NCI-H2081 treated with DMSO at 0.1 percent for 48 hours (cell line): ENCODE measurements at regions not wholly inside any gene's neighbourhood (a gene's known extent, or its start where the extent isn't known, plus 50 kb on each side); places are given as distances from the start of the nearest gene placed in this dataset.

Experiments
- DNase-seq: peaks from one replicate; lab custom pipeline; 2025; lab: John Stamatoyannopoulos, UW

DNA sequence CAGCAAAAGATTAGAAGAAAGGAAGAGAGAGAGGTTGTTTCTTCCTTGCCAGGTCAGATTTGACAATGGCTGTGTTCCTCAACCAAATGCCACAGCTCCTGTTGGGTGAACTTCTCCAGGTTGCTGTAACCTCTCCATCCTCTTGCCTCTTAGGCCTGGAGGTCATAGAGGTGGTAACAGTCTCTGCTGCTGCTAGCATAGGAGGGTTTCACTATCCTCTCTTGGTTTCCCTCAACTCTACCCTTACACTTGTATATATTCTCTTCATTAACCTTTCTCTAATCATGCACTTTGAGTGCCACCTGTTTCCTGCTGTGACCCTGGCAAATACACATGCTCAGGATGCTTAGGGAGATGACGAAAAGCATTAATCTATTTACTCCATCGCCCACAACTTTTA is 67.7 kb upstream of the HIF1A start:
- no peak for DNase-seq

DNA sequence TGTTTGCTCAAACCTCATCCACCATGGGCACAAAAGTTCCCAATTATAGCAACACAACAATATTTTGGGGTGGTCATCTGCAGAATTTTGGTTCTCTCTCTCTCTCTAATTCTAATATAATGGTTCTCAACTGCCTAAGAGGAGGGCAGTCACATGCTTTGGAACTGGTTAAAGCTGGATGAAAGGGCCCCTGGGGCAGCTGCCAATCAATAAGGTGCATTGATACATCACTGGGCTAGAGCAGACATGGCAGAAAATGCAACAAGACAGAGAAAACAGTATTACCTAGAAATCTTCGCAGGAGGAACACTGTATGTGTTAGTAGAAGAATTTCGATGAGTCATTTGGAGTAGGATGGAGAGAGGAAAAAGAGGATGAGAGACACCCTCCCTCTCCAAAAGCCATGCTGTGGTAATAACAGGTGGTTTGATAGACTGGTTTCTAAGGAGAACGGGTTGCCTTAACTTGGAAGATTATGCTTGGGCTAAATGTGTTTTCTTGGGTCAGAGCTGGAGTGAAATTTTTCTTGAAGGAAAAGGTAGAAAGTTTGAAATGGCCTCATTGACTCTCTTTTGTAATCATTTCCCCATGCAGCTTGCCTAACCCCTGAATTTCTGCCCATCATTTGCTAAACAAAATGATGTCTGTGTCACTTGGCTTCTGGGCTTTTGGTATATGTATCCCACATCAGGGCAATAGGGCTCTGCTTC is 67.1 kb upstream of the HIF1A start:
- no peak for DNase-seq

DNA sequence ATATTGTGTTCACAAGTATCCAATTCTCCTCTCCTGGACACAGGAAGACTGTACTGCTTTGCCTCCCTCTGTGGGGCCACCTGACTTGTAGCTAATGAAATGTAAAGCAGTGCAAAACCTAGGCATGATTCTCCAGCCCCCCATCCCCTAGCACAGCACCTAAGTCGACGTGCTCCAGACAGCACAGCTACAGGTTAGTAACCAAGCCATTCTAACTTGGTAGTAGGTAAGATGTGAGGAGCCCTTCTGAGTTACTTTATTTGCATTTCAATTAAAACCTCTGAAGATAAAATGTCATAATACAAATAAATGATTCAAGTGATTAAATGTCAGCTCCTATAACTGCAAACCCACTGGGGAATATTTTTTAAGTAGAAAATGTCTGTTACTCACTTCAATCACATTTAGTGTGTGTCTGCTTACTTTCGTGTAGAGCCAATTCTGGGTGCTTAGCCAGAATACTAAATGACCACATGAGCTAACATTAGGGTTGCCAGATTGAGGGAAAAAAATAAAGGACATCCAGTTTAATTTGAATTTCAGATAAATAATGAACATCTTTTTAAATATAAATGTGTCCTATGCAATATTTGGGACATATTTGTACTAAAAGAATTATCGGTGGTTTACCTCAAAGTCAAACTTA is 64.8 kb upstream of the HIF1A start:
- no peak for DNase-seq

DNA sequence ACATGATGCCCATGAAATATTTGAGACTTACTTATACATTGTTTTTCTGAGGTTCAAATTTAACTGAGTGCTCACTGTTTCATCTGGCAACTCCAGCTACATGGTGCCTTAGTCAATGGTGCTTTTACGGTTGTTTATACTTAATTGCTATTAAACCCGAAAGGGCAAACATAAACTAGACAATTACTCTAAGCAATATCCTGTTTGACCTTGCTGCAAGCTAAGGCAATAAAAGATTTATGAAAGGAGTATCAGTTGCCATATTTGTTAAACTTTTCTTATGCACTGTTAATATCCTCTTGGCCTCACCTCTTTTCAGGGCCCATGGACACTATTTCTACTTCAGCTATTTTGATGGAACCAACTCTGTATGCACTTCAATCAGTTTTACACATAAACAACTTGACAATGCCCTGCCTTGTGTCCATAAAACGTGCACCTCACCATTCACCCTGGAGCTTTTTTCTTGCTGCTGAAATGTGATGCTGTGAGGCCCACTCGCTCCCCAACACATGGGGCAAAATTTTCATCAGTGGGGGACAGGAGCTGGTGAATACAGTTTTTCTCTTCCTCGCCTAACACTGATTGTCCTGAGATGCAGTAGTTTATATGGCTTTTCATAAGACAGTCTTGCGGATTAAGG is 64.1 kb upstream of the HIF1A start:
- no peak for DNase-seq

DNA sequence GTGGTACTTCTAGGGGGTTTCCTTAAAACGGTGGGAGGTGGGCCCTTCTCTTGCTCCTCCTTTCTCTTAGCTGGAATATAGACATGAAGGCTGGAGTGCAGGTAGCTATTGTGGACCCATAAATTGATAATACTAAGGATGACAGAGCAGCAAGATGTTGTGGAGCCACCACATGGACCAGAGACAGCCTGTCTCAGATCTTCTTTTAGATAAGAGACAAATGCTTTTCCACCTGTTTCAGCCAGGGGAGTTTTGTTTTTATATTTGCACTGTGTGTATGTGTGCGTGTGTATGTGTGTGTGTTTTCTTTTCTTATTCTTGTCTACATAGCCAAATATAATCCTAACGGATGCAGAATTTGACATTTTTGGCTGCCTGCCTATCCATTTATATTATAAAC is 62.9 kb upstream of the HIF1A start:
- DNase-seq, result no peak

DNA sequence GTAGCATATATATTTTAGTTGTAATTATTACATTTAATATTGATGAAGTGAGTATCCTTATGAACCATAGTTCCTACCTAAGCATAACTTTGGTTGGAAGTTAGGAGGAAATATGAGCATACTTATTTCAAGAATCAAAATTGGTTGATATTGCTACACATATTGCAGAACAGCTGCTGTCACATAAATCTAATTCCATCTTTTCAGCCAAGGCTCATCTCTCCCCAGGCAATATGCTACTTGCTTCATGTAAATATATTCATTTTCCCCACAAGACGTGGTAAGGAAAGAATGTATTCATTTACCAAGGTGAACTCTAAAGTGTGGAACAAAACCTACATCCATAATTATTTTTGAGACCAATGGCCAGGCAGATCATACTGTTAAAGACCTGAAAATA is 62.5 kb upstream of the HIF1A start:
- no peak for DNase-seq

DNA sequence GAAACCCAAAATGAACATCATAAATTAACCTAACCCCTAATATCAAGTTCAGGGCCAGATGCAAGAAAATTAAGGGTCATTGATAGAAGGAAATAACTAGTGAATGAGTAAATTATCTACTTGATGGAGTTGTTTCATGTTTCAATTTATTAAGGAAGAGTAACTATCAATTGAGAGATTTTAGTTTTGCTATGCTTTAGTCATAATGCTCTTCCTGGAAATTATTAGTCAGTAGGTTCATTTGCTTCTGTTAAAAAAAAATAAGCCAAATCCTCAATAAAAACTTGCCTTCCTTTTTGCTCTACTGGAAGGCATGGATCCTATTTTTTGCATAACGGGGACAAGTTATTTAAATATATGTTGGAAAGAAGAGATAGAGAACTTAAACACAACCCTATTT is 59.0 kb upstream of the HIF1A start:
- DNase-seq, result no peak

DNA sequence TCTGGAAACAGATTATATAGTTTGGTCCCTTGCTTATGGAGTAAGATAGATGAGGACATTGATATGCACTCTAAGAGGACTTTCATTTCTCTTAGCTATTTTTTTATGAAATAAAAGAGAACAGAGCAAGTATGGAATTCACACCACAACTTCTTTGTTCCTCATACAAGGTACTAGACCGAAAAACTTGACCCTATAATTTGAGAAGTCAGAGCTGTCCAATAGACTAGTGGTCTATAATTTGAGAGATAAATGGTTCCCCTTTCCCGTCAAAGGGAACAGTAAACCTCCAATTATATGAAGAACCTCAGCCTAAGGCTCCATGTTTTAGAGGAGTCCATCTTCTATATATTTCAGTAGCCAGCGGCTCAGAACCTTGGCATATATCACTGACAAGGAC is 58.5 kb upstream of the HIF1A start:
- DNase-seq, result no peak

DNA sequence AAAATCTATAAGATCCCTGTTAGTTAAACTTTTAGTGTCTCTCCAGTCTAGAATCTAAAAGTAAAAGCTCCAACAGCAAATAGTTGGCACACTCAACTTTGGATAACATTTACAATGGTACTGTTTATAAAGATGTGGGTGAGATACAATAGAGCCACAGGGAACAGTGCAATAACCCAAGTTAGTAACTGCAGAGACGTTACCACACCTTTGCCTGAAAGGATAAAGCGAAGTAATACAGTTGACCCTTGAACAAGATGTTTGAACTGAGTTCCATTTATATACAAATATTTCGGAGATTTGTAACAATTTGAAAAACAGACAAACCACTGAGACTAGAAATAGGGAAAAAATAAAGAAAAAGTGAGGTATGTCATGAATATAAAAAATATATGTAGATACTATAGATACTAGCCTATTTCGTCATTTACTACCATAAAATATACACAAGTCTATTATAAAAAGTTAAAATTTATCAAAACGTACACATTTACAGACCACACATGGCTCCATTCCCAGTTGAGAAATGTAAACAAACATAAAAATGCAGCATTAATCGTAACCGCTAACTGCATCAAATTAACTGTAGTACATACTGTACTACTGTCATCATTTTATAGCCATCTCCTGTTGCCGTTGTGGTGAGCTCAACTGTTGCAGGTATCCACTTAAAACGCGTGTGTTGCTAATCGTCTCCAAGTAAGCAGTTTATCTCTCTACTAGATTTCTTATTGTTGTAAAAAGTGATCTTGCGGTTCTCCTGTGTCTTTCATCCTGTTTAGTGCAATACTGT is 56.5 kb upstream of the HIF1A start:
- DNase-seq, result no peak

DNA sequence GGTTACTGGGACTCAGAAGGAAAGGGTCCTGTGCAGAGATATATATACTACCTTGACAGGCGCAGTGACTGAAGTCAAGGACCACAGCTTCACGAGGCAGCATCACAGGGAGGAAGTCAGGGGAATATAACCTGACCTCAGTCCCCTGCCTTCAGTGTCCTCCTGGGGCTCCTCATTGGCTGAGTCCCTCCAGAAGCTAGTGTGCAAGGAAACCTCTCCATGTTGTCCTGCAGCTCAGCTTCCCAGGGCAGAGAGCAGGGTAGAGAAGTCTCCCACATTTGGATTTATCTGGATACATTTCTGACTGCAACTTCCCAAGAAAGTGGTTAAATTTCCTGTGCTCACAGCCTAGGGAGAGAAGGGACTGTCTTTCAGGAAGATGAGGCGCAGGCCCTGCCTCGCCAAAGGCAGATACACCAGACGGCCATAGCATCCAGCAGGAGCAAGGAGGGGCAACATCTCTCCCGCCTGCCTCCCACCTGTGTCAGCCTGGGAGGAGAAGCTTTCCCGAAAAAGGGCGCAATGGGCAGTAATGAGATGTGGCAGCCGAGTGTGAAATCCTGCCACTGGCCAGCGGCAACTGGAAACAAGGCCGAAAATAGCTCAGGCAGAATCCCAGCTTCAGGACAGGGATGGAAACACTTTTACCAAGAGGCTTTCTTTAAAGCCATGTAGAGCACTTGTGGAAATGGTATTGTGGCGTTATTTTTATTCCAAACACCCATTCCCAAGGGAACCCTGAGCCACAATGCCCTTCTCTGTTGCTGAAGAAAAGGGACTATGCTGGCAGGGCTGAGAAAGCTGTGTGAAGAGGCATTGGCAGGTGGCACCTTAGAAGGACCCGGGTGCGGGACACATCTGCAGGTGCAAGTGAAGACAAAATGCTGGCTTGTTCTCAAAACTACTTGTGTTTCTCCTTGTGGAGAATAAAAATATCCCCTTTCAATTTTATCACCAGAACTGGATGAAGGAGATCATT is 54.9 kb upstream of the HIF1A start:
- no peak for DNase-seq

DNA sequence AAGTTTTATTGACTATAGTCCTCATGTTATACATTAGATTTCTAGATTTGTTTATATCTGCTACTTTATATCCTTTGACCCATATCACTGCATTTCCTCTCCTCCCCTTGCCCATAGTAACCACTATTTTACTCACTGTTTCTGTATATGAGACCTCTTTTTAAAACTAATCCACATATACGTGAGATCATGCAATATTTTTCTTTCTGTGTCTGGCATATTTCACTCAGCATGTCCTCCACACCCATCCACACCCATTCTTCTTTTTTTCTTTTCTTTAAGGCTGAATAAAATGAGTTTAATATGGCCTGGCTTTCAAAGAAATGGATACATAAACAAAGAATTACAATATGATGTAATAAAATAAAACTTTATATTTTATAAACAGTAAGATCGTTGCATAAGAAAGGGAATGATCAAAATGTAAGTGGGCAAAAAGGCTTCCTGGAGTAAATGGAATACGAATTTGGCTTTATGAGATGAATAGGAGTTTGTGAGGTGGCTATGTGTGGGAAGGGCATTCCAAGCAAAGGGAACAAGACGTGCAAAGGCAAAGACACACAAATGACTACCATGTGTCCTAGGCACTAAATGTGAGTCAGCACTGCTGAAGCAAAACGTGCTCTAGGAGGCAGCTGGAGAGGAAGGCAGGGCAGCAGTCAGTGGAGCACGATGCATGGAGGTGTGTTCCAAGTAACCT is 53.2 kb upstream of the HIF1A start:
- no peak for DNase-seq

DNA sequence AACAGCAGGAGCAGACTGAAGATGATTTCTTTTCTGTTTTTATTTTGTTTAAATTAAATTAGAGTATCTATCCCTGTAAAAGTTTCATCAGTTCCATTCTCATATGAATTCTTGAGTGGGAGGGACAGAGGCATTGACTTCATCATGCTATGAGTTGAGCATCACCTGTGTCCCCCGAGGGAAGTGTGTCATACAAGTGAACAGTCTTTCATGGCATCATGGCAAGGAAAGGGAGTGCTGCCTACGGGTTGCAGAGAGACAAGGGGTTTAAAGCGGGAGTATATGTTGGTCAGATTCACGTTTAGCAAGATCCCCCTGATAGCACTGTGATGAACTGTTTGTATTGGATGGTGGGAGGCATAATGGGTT is 52.7 kb upstream of the HIF1A start:
- DNase-seq, result no peak

DNA sequence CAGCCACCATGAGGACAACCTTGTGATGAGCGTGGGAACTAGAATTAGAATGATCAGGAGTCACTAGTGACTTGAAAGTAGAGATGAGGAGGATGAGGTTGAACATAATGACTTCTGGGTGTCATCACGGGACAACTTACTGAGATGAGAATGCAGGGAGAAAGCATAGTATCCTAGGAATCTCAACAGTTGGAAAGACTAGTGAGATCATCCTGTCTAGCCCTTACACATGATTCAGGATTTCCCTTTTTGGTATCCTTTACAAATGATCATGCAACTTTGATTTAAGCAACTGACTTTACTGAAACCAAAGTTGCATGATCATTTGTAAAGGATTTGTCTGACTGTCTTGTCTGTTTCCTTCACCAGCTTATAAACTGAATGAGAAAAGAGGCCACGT is 51.8 kb upstream of the HIF1A start:
- no peak for DNase-seq

DNA sequence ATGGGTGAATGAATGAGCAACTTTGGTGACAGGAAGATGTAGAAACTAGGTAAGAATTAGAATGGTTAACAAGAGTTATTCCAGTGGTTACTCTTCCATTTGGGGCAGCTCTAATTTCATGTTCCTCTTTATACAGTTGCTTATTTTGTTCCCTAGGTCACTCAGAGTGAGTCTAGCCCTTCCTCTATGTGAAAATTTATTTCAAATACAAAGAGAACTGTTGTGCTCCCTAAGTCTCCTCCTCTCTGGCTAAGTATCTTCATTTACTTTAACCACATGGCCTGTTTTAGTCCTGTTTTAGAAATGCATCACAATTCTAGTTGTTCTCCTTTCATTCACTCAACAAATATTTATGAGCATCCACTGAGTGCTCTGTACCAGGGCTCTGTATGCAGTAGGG is 51.1 kb upstream of the HIF1A start:
- DNase-seq, result no peak

DNA sequence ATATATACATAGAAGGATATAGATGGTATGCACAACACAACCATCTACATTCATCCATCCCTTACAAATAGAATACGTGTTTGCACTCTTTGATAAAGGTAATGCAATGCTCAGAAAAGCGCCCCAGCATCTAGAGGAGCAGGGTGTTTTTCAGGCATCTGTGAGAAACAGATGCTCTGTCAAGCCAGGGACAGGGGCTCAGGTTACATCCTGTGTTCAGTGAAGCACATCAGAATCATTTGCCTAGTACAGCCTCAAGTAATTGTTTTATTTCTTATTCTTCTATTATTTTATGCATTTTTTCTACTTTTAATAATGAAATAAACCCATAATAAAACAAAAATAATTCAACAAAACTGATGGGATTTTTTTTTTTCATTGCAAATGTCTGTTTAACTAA is 50.5 kb upstream of the HIF1A start:
- DNase-seq, result no peak

DNA sequence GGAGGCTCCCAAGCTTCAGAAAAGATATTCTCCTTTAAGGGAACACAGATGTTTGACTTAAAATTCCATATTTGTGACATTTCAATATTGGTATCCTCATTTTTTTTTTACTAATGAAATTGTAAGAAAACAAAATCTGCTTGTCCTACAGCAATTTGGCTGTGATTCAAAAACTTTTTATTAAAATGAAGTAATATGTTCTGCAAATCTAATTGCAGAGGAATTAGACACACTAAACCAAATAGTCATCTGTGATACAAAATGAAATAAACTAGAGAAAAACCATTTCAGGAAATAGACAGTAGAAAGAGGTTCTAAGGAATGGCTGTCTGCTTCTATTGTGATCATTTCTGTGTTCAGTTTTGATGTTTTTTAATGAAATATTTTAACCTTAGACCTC is 50.1 kb upstream of the HIF1A start:
- no peak for DNase-seq
